H7 (cell line): ENCODE measurements at regions not wholly inside any gene's neighbourhood (a gene's known extent, or its start where the extent isn't known, plus 50 kb on each side); places are given as distances from the start of the nearest gene placed in this dataset.

Experiments used
- DNase-seq: peaks from one replicate; pipeline ENCODE4 v3.0.0; 2012
- H3K27me3 ChIP-seq: 2 replicates; pipeline ENCODE4 v1.6.0; 2011; ENCODE audit warnings: mild to moderate bottlenecking, low read length; ENCODE audit not compliant: control insufficient read depth, insufficient read depth
- H3K36me3 ChIP-seq: replicated peaks from 2 replicates; pipeline ENCODE4 v1.5.1; 2011; ENCODE audit warnings: low read length; ENCODE audit not compliant: control insufficient read depth, insufficient read depth
- H3K4me3 ChIP-seq: 2 replicates; pipeline ENCODE4 v1.5.1; 2011; ENCODE audit warnings: low read depth, mild to moderate bottlenecking, control low read depth, low read length, moderate library complexity; ENCODE audit not compliant: insufficient read depth

DNA sequence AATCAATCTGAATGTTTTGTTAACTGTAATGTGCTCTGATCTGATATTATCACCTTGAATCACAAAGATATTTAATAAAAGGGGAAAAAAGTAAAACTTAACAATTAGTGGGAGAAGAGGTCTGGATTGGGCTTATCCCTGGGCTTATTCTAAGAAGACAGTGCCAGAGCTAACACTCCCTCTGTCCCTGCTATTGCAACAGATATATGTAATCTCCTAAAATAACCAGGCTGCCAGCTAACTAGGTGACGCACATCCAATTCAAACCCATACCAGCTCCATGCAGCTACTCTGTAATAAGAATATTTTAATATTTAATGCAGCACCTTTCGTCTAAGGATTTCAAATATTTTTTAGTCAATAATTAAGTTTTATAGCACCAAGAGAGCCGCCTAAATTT lies 330.1 kb upstream of the MARCKS start:
- Histone ChIP-seq H3K27me3 (no peaks in the 10 kb centered on the region), H3K36me3 (no peaks in the 10 kb centered on the region), H3K4me3 (no peak overlapping the region)
- DNase-seq = no peak

GRCh38 chr6:113528111-113528510 lies 329.0 kb upstream of the MARCKS start:
- Histone ChIP-seq H3K36me3 (no peaks in the 10 kb centered on the region), H3K27me3 (no peaks in the 10 kb centered on the region)
- no peak for DNase-seq

DNA sequence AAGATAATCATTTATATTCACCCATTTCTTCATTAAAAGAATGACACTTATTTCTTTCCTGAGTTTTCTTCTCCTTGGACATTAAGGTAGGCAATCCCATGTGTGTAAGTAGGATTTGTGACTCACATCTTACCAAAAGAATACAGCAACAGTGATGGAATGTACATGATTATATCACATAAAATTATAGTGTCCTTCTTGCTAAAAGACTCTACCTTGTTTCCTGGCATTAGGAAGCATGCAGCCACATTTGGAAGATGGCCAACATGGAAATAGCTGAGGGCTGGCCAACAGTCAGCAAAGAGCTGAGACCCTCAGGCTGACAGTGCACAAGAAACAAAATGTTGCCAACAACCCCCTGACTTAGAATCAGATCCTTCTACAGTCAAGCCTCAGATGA lies 327.9 kb upstream of the MARCKS start:
- H3K36me3 ChIP-seq = no peaks in the 10 kb centered on the region
- H3K27me3 ChIP-seq = no peaks in the 10 kb centered on the region
- H3K4me3 ChIP-seq = no peak overlapping the region
- DNase-seq = no peak

More at GRCh38 chr6:113528111-113528510, 329.0 kb upstream of the MARCKS start:
- no peak overlapping the region for H3K4me3 ChIP-seq

- H3K36me3 ChIP-seq = no peaks in the 10 kb centered on the region
- no peak overlapping the region for H3K4me3 ChIP-seq
- DNase-seq = no peak
- H3K27me3 ChIP-seq = no peaks in the 10 kb centered on the region
Observed at GRCh38 chr6:113529879-113530278, 327.3 kb upstream of the MARCKS start.

DNA sequence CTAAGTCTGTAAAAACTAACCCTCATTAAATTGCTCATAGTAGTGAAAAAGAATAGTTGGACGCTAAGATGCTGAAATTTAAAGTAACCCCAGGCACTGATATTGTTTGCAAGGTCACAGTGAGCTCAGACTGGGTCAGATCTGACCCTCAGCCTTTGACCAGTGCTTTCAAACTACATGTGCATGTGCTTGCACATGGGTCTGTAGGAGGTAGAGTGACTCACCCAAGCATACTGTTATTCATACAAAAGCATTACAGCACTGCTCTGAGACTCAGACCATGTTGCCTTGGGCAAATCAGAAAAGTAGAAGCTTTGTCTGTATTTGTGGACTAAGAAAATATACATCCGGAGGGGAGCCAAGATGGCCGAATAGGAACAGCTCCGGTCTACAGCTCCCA lies 326.4 kb upstream of the MARCKS start:
- Histone ChIP-seq H3K36me3 (no peaks in the 10 kb centered on the region), H3K27me3 (no peaks in the 10 kb centered on the region), H3K4me3 (no peak overlapping the region)
- no peak for DNase-seq

- Histone ChIP-seq H3K27me3 (no peaks in the 10 kb centered on the region), H3K36me3 (no peaks in the 10 kb centered on the region)
- no peak for DNase-seq
Observed at GRCh38 chr6:113539202-113539601, 317.9 kb upstream of the MARCKS start.

GRCh38 chr6:113539623-113540022 lies 317.5 kb upstream of the MARCKS start:
- Histone ChIP-seq H3K27me3 (no peaks in the 10 kb centered on the region), H3K36me3 (no peaks in the 10 kb centered on the region), H3K4me3 (no peak overlapping the region)
- no peak for DNase-seq

More at GRCh38 chr6:113539202-113539601, 317.9 kb upstream of the MARCKS start:
- no peak overlapping the region for H3K4me3 ChIP-seq

DNA sequence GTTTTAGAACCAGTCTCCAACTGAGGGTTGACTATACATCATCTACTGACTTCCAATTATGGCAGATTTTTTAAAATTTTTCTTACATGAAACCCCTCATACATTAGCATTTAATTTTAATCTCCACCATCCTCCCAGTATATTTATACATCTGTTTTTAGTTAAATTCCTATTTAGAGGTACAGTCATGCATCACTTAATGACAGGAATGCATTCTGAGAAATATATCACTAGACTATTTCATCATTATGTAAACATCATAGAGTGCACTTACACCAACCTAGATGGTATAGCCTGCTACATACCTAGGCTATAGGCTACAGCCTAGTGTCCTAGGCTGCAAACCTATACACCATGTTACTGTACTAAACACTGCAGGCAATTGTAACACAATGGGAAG lies 316.7 kb upstream of the MARCKS start:
- Histone ChIP-seq H3K4me3 (no peak overlapping the region), H3K36me3 (no peaks in the 10 kb centered on the region), H3K27me3 (no peaks in the 10 kb centered on the region)
- no peak for DNase-seq

DNA sequence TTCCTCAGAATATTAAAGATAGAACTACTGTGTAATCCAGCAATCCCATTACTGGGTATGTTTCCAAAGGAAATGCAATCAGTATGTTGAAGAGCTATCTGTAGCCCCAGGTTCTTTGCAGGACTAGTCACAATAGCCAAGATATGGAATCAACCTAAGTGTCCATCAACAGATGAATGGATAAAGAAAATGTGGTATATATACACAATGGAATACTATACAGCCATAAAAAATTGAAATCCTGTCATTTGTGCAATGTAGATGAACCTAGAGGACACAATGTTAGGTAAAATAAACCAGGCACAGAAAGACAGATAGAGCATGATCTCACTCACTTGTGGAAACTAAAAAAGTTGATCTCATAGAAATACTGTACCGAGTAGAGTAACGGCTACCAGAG lies 306.0 kb upstream of the MARCKS start:
- H3K27me3 ChIP-seq = no peaks in the 10 kb centered on the region
- no peak for DNase-seq
- H3K4me3 ChIP-seq = no peak overlapping the region
- H3K36me3 ChIP-seq = no peaks in the 10 kb centered on the region

- no peaks in the 10 kb centered on the region for H3K36me3 ChIP-seq
- H3K27me3 ChIP-seq = no peaks in the 10 kb centered on the region
- H3K4me3 ChIP-seq = no peak overlapping the region
- DNase-seq = no peak
Observed at GRCh38 chr6:113556775-113557174, 300.4 kb upstream of the MARCKS start.

DNA sequence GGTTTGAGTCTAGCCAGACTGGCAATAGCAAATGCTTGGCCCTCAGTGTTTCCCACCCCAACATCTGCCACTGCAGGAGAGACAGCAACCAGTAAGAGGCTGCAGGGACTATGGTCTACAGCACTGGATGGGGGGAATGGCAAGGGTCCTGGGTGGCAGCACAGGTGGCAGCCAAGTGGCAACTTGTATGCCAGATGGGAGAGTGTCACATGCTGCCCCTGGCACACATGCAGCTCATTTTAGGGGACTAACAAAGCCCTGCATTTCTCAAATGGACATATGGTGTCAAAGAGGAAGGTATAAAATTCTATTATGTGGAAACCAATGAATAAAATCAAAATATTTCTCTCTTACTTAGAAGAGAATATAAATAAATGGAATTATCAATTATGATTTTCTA lies 298.7 kb upstream of the MARCKS start:
- Histone ChIP-seq H3K4me3 (no peak overlapping the region), H3K36me3 (no peaks in the 10 kb centered on the region), H3K27me3 (no peaks in the 10 kb centered on the region)
- no peak for DNase-seq

- Histone ChIP-seq H3K27me3 (no peaks in the 10 kb centered on the region), H3K36me3 (no peaks in the 10 kb centered on the region)
- no peak for DNase-seq
Observed at GRCh38 chr6:113558966-113559365, 298.2 kb upstream of the MARCKS start.

DNA sequence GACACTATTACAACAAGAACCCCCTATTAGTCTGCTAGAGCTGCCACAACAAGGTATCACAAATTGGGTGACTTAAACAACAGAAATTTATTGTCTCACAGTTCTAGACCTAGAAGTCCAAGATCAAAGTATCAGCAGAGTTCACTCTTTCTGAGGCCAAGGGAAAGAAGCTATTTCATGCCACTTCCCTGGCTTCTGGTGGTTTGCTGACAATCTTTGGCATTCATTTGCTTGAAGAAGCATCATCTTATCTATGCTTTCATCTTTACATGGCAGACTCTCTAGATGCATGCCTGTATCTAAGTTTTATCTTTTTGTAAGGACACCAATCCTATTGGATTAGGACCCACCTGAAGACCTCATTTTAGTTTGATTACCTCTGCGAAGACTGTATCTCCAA lies 296.8 kb upstream of the MARCKS start:
- DNase-seq = no peak
- Histone ChIP-seq H3K36me3 (no peaks in the 10 kb centered on the region), H3K27me3 (no peaks in the 10 kb centered on the region), H3K4me3 (no peak overlapping the region)

More at GRCh38 chr6:113558966-113559365, 298.2 kb upstream of the MARCKS start:
- H3K4me3 ChIP-seq = no peak overlapping the region

- Histone ChIP-seq H3K36me3 (no peaks in the 10 kb centered on the region), H3K27me3 (no peaks in the 10 kb centered on the region), H3K4me3 (no peak overlapping the region)
- DNase-seq = no peak
Observed at GRCh38 chr6:113560908-113561307, 296.2 kb upstream of the MARCKS start.

DNA sequence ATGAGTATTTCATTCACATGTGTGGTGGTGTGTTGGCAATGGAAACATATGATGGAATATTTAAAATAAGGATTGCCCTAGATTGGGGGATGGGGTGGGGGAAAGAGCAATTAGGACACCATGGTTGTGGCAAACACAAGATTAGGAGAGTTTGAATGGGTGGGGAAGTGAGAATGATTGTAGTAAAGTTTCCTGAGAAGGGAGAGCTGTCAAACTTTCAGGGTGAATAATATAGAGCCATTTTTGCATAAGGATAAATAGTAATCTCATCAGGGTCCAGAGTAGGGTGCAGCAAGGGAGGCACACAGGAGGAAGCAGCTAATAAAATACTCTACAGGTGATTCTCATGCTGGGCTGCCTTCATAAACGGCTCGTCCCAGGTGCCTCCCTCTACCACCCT lies 294.9 kb upstream of the MARCKS start:
- no peak overlapping the region for H3K4me3 ChIP-seq
- no peak for DNase-seq
- H3K36me3 ChIP-seq = no peaks in the 10 kb centered on the region
- H3K27me3 ChIP-seq = no peaks in the 10 kb centered on the region
